Kidney glomerular epithelial cell (primary cell): ENCODE measurements at regions not wholly inside any gene's neighbourhood (a gene's known extent, or its start where the extent isn't known, plus 50 kb on each side); places are given as distances from the start of the nearest gene placed in this dataset.
"Not testable (repeated sequence)": the region's sequence is repeated elsewhere in the genome, so short reads cannot be mapped to it uniquely, and the experiment has no call there.

Experiments used
- DNase-seq: peaks from one replicate; lab custom pipeline; 2025; lab: John Stamatoyannopoulos, UW

GRCh38 chr7:86202833-86203232 is 440.9 kb upstream of the GRM3 start:
- DNase-seq: no peak

GRCh38 chr7:86201767-86202166 is 441.9 kb upstream of the GRM3 start:
- DNase-seq: no peak

GRCh38 chr7:86199881-86200614 is 443.7 kb upstream of the GRM3 start:
- no peak for DNase-seq

GRCh38 chr7:86190351-86190750 is 453.4 kb upstream of the GRM3 start:
- no peak for DNase-seq

- no peak for DNase-seq
These were observed 462.2 kb upstream of the GRM3 start for GRCh38 chr7:86181474-86181873.

GRCh38 chr7:86164827-86165226 is 478.9 kb upstream of the GRM3 start:
- DNase-seq: no peak

- no peak for DNase-seq
These were observed 485.6 kb upstream of the GRM3 start for GRCh38 chr7:86158111-86158510.

- DNase-seq: no peak
These were observed 488.1 kb upstream of the GRM3 start for GRCh38 chr7:86155623-86156022.

GRCh38 chr7:86152926-86153325 is 490.8 kb upstream of the GRM3 start:
- no peak for DNase-seq

GRCh38 chr7:86149024-86149665 is 494.6 kb upstream of the GRM3 start:
- DNase-seq: no peak

GRCh38 chr7:86148501-86148900 is 495.2 kb upstream of the GRM3 start:
- no peak for DNase-seq

- no peak for DNase-seq
These were observed 506.4 kb upstream of the GRM3 start for GRCh38 chr7:86137343-86137742.

- DNase-seq: no peak
These were observed 513.4 kb upstream of the GRM3 start for GRCh38 chr7:86130268-86130667.

- DNase-seq: no peak
These were observed 520.2 kb upstream of the GRM3 start for GRCh38 chr7:86123476-86123875.

- DNase-seq: no peak
These were observed 549.5 kb upstream of the GRM3 start for GRCh38 chr7:86094166-86094669.

GRCh38 chr7:86091369-86091768 is 552.3 kb upstream of the GRM3 start:
- no peak for DNase-seq

GRCh38 chr7:86089455-86089854 is 554.3 kb upstream of the GRM3 start:
- no peak for DNase-seq

- not testable (repeated sequence) for DNase-seq
These were observed 579.1 kb upstream of the GRM3 start for GRCh38 chr7:86064572-86064971.

GRCh38 chr7:86058649-86059048 is 585.1 kb upstream of the GRM3 start:
- no peak for DNase-seq

- no peak for DNase-seq
These were observed 592.8 kb upstream of the GRM3 start for GRCh38 chr7:86050918-86051317.

GRCh38 chr7:86049910-86050309 is 593.8 kb upstream of the GRM3 start:
- no peak for DNase-seq

GRCh38 chr7:86045197-86045596 is 598.5 kb upstream of the GRM3 start:
- DNase-seq: not testable (repeated sequence)

GRCh38 chr7:86025807-86026206 is 617.9 kb upstream of the GRM3 start:
- DNase-seq: no peak

- no peak for DNase-seq
These were observed 630.0 kb upstream of the GRM3 start for GRCh38 chr7:86013662-86014061.
